Mesodermal cell (in vitro differentiated cells): ENCODE measurements at regions not wholly inside any gene's neighbourhood (a gene's known extent, or its start where the extent isn't known, plus 50 kb on each side); places are given as distances from the start of the nearest gene placed in this dataset.

ENCODE experiments used
- H3K27ac ChIP-seq: 2 replicates; pipeline ENCODE4 v1.7.0; 2013; ENCODE audit warnings: mild to moderate bottlenecking, low read depth, low read length, moderate library complexity; ENCODE audit not compliant: severe bottlenecking
- H3K36me3 ChIP-seq: 2 replicates; pipeline ENCODE4 v1.7.1; 2013; ENCODE audit warnings: mild to moderate bottlenecking, low read length, moderate library complexity; ENCODE audit not compliant: control insufficient read depth, insufficient read depth
- H3K4me1 ChIP-seq: one replicate; pipeline ENCODE4 v1.7.1; 2013; ENCODE audit warnings: mild to moderate bottlenecking, low read length; ENCODE audit not compliant: insufficient read depth, control insufficient read depth, poor library complexity, severe bottlenecking
- H3K4me3 ChIP-seq: 2 replicates; pipeline ENCODE4 v1.7.0; 2013; ENCODE audit warnings: low read length, control low read depth, mild to moderate bottlenecking; ENCODE audit not compliant: insufficient read depth, poor library complexity, severe bottlenecking; ENCODE audit errors: extremely low read depth
- H3K9me3 ChIP-seq: 2 replicates; pipeline ENCODE4 v1.7.1; 2013; ENCODE audit warnings: mild to moderate bottlenecking, low read length, moderate library complexity; ENCODE audit not compliant: control insufficient read depth
- WGBS, 2 experiments: methylation state at CpG; one replicate each; pipeline ENCODE4 v1.1.5; 2013; ENCODE audit warnings: missing lambda C conversion rate in 2 of 2; ENCODE audit not compliant: insufficient coverage in 2 of 2; 5-methylcytosine and 5-hydroxymethylcytosine counted together

DNA sequence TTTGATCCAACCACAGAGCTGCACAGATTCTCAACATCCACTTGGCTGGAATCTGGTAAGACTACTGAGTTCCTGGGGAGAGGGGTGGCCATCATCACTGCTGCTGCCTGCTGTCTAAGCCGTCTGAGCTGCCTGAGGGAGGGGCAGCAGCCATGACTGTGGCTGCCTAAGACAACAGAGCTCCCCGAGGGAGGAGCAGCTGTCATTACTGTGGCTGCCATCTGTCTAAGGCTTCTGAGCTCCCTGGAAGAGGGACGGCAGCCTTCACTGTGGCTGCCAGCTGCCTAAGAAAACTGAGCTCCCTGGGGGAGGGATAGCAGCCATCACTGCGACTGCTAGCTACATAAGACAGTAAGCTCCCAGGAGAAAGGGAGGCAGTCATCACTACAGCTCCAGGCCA, 584.4 kb downstream of the NR4A2 start:
- H3K4me3 ChIP-seq, result no peak overlapping the region
- no peaks in the 10 kb centered on the region for H3K9me3 ChIP-seq
- H3K4me1 ChIP-seq, result no peaks in the 10 kb centered on the region
- H3K27ac ChIP-seq, result no peak overlapping the region
- H3K36me3 ChIP-seq, result no peaks in the 10 kb centered on the region
- WGBS, 2 experiments, result 54 to 63% methylated on average over 2 to 3 of the region's 4 CpGs

DNA sequence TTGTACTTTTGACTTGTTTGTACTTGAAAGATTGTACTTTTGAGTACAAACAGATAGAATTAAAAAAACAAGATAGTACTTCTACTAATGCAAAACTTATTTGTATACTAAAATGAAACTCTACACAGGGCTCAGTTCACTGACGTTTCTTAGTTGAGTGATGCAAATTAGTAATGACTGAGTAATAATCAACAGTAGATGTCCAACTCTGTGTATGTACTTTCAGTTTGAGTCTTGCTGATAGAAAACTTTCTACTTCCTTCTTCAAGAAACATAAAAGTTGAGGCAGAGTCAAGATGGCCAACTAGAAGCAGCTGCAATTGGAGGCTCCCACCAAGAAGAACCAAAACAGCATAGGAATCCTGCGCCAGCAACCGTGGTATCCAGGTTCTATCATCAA, 585.0 kb downstream of the NR4A2 start:
- WGBS, 2 experiments, result 100% methylated on average over 2 of the region's 3 CpGs
- no peaks in the 10 kb centered on the region for H3K4me1 ChIP-seq
- no peak overlapping the region for H3K4me3 ChIP-seq
- H3K36me3 ChIP-seq, result no peaks in the 10 kb centered on the region
- no peak overlapping the region for H3K27ac ChIP-seq
- H3K9me3 ChIP-seq, result no peaks in the 10 kb centered on the region

DNA sequence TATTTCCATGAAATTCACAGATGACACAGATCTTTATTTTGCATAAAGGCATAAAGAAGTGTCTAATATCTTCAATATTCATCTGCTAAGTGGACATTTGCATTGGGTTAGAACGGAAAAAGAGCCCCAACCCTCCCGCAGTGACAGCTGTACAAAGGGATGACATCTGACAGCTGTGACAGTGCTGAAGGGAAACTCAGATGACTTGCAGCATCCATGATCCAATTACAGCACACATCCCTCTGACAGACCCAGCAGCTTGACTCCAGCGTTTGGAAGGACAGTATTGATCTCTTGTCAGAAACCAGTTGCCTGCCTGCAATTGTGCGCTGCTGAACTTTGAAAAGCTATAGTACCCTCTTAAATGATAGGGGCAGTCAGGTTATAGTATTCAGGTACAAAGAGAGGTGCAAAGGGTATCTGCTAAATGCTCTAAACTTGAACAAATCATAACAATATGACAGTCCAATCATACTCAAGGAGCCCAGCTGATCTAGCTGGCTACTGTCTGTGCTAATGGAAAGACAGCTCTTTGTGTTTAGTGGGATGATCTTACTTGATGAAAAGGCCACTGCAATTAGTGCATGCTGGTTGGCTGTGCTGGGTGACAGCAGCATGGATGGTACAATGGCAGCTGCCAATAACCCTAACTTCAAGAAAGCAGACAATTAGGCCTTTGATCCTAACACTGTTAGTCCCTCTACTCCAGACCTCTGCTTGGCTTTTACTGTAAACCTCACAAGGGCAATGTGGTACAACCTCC, 599.2 kb downstream of the NR4A2 start:
- Histone ChIP-seq H3K27ac (no peak overlapping the region), H3K36me3 (no peaks in the 10 kb centered on the region), H3K4me1 (peaks cover 3% of the 10 kb centered on the region), H3K9me3 (no peaks in the 10 kb centered on the region), H3K4me3 (no peak overlapping the region)
- 72% methylated on average over 2 of the region's 4 CpGs; no CpG with 5 or more reads in 1 of the 2 experiments for WGBS, 2 experiments

DNA sequence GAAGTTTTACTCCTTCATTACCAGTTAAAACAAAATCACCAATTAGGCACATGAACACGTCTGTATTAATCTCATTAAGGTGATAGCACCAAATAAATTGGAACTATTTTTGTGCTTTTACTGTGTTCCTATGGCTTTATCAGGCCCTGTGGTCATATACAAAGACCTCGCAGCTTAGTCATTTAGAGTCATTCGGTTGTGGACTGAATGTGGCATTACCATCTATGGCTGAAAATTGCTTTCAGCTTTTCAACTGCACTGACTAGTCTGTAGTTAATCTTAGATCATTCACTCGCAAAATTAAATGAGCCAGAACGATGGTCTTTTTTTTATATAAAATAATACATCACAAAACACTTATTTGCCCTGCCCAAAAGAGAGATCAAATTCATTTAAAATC, 601.7 kb downstream of the NR4A2 start:
- H3K4me3 ChIP-seq, result no peak overlapping the region
- H3K4me1 ChIP-seq, result peaks cover 3% of the 10 kb centered on the region
- H3K36me3 ChIP-seq, result no peaks in the 10 kb centered on the region
- WGBS, 2 experiments, result 85 to 90% methylated on average over 3 of the region's 5 CpGs
- H3K9me3 ChIP-seq, result no peaks in the 10 kb centered on the region
- no peak overlapping the region for H3K27ac ChIP-seq

DNA sequence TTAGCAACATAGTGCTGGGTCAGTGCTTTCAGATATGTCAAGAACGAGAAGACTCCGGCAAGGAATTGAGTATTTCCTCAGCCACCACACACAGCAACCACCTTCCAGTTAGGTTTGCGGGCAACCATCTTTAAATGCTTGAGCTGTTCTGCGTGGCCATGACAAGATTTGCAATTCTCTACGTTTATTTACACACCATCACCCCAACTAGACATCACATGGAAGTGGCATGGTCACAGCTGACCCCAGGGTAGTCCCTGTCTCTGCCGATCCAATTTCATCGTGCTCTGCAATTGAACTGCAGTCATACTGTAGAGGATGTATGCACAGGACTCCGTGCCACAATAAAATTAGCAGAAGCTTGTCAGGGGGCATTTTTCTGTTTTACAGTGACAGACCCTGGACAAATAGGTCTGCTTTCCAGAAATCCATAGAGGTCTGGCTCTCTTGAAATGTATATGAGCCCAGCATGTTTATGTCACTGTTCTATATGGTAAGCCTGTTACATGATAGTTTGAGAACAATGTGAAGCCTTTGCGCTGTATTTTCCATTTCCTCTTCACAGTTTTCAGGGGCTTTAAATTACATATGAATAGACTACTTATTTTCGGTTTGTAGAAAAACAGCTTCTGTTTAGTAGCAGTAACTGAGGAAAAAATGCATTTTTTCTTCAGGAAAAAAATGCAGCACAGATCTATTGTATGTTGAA, 605.2 kb downstream of the NR4A2 start:
- Histone ChIP-seq H3K4me3 (no peak overlapping the region), H3K36me3 (no peaks in the 10 kb centered on the region), H3K4me1 (no peaks in the 10 kb centered on the region), H3K9me3 (no peaks in the 10 kb centered on the region), H3K27ac (no peak overlapping the region)
- WGBS, 2 experiments, result 24 to 28% methylated on average over 8 of the region's 10 CpGs

DNA sequence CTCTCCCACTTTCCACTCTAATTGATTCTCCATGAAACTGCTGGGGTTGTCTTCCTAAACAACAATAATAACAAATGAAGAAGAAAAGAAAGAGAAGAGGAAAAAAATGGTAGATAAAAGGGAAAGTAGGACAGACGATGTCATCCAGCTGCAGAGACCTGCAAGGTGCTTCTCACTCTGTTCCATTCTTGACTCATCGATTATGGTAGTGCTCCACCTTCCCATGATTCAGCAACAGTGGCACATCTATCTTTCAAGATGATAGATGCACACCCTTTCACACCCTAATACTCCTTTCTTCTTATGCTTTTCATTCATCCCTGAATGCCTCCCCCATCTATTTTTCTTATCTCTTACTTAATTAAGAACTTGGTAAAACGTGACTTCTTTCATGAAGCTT, 610.2 kb downstream of the NR4A2 start:
- WGBS, 2 experiments, result 91 to 100% methylated on average over 1 to 2 of the region's 3 CpGs
- no peak overlapping the region for H3K4me3 ChIP-seq
- H3K4me1 ChIP-seq, result no peaks in the 10 kb centered on the region
- no peaks in the 10 kb centered on the region for H3K36me3 ChIP-seq
- no peak overlapping the region for H3K27ac ChIP-seq
- no peaks in the 10 kb centered on the region for H3K9me3 ChIP-seq

DNA sequence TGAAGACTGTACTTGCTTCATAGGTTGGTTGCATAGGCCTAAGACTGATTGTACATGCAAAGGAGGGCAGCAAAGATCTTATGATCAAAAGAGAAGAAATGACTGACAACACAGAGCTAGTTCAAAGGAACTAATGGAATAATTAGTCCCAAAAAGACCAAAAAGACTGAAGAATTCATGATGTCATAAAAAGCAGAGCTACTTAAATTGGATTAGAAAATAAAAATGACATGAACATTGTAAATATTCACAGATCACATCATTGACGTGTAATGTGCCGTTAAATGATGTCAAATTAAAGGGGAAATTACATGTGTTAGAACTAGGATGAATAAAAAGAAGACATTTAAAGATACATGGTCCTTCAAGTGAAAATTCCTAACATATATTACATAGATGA, 616.8 kb downstream of the NR4A2 start:
- Histone ChIP-seq H3K27ac (no peak overlapping the region), H3K9me3 (no peaks in the 10 kb centered on the region), H3K4me3 (no peak overlapping the region), H3K4me1 (no peaks in the 10 kb centered on the region), H3K36me3 (no peaks in the 10 kb centered on the region)
- no CpG with 5 or more reads among the region's 2 CpGs for WGBS, 2 experiments

DNA sequence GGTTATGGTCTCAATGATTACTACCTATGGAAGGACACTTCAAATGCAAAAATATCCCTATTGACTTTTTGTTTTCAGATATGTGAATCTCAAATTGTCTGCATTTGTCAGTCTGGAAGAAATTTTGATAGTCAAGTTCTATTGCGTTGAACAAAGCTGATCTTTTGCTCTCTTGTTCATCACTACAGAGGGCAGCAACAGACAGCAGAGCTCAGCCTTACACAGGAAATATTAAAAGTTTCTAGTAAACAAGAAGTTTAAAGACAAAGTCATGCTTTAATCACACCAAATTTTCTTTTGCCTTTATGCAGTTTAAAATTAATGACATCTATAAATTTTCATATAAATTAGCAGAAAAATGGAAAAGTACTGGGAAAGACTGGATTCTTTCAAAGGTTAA, 617.5 kb downstream of the NR4A2 start:
- no CpG with 5 or more reads among the region's 1 CpG for WGBS, 2 experiments
- Histone ChIP-seq H3K36me3 (no peaks in the 10 kb centered on the region), H3K4me3 (no peak overlapping the region), H3K27ac (no peak overlapping the region), H3K4me1 (no peaks in the 10 kb centered on the region), H3K9me3 (no peaks in the 10 kb centered on the region)

DNA sequence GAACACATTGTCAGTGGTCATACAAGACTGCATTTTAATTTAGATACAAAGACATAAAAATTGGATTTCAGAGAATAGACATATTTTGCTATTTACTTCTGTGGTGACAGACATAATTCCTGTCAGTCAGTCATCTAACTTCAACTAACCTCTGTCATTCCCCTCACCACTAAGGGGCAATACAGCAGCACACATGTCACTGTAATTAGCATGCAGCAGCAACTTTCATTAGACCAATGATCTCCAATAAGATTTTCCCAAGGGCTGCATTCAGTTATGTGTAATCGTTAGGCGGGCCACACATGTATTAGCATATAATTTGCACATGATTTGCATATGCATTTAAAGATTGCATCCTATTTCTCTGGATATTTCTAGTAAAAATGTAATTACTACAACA, 624.5 kb downstream of the NR4A2 start:
- no peaks in the 10 kb centered on the region for H3K4me1 ChIP-seq
- H3K36me3 ChIP-seq, result no peaks in the 10 kb centered on the region
- H3K27ac ChIP-seq, result no peak overlapping the region
- H3K4me3 ChIP-seq, result no peak overlapping the region
- no CpG with 5 or more reads among the region's 2 CpGs for WGBS, 2 experiments
- H3K9me3 ChIP-seq, result no peaks in the 10 kb centered on the region

DNA sequence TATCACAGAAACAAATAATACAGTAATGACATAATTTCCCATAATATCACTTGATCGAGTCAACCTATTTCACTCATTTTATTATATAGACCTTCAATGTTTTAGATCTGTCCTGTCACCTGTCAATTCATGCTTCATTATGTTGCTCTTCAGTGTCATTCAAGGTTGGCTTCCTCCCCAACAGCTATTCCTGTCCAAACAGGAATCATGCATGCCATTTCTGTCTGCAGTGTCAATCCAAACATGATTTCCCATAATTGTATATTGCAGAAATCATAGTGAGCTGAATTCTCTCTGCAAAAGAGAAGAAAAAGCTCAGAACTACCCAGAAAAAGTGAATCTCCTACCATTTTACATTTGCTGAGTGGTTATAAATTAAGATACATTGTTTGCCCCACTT, 628.6 kb downstream of the NR4A2 start:
- H3K4me3 ChIP-seq, result no peak overlapping the region
- WGBS, 2 experiments, result 100% methylated on average over 1 of the region's 1 CpG
- no peaks in the 10 kb centered on the region for H3K9me3 ChIP-seq
- no peaks in the 10 kb centered on the region for H3K36me3 ChIP-seq
- H3K27ac ChIP-seq, result no peak overlapping the region
- no peaks in the 10 kb centered on the region for H3K4me1 ChIP-seq

DNA sequence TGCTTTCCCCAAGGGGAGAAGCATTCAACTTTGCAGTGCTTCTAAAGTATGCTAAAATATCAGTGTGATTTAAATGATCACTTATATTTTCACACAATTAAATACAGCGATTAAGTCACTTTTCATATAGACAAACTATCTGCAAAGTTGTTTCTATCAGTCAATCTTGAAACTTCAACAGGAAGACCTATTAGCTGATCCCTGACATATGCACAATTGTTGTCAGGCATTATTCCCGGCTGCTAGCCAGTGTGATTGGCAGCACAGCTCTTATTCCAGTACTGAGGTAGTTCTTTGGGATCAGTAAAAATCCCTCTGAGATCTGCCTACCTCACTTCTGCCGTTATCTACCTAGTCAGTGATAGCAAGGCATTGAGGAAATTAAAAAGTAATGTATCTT, 629.5 kb downstream of the NR4A2 start:
- no peaks in the 10 kb centered on the region for H3K9me3 ChIP-seq
- H3K36me3 ChIP-seq, result no peaks in the 10 kb centered on the region
- WGBS, 2 experiments, result 75 to 100% methylated on average over 2 of the region's 3 CpGs
- no peaks in the 10 kb centered on the region for H3K4me1 ChIP-seq
- H3K27ac ChIP-seq, result no peak overlapping the region
- no peak overlapping the region for H3K4me3 ChIP-seq
